HG03460 (cell line): ENCODE measurements at regions not wholly inside any gene's neighbourhood (a gene's known extent, or its start where the extent isn't known, plus 50 kb on each side); places are given as distances from the start of the nearest gene placed in this dataset.

Experiments
- ATAC-seq: cut with Tn5 transposase; IDR thresholded peaks from one replicate; pipeline ENCODE4 v1.9.1; 2021; ENCODE audit not compliant: unreplicated experiment

DNA sequence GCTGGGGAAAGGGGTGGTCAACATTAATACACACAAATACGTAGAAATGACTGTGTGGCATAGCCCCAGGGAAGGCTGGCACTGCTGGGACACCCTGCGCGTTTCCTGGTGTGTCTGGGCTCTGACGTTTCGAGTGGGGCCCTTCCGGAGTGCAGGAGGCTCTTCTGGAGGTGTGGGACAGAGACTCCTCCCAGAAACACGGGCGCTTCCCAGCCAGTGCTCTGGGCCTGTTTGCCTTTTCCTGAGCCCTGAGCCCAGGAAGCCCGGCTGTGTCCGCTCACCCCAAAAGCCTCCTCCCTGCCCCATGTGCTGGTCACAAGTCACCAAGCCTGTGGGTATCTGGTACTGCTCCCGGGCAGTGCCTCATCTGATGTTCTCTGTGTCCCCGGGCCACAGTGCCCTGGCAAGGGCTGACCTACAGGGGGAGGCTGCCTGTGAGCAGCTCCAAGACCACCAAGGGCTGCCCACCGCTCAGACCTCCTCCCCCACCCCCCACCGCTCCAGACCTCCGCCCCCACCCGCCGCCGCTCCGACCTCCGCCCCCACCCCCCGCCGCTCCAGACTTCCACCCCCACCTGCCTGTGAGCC is 1133.3 kb downstream of the BRD1 start:
- no peak for ATAC-seq

DNA sequence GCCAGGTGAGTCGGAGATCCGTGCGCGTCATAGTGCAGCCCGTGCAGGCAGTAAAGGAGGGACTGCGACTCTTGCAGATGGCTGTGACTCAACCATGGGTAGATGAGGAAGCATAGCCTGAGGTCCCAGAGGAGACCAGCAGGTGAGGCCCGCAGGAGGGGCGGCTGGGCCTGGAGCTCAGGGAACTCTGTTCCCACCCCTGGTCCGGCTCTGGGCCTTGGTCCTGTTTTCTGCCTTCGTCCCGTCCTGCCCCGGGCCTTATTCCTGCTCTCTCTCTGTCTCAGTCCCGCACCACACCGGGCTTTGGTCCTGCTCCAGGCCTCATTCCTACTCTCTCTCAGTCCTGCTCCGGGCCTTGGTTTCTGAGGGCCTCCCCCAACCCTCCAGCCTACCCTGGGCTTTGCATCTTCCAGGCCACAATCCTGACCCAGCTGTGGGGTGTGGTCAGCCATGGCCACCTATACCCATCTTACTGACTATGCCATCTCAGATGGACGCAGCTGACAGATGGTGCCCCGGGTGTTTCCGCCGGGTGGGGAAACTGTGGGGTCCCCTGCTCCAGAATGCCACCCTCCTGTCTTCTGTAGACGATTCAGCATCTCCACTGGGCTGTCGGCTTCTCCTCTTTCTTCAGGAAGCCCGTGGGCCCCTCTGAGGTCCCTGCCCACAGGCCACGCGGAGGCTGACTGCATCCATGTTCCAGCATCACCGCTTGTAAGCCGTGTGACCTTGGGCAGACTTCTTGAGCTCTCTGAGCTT is 1134.1 kb downstream of the BRD1 start:
- ATAC-seq, result no peak

DNA sequence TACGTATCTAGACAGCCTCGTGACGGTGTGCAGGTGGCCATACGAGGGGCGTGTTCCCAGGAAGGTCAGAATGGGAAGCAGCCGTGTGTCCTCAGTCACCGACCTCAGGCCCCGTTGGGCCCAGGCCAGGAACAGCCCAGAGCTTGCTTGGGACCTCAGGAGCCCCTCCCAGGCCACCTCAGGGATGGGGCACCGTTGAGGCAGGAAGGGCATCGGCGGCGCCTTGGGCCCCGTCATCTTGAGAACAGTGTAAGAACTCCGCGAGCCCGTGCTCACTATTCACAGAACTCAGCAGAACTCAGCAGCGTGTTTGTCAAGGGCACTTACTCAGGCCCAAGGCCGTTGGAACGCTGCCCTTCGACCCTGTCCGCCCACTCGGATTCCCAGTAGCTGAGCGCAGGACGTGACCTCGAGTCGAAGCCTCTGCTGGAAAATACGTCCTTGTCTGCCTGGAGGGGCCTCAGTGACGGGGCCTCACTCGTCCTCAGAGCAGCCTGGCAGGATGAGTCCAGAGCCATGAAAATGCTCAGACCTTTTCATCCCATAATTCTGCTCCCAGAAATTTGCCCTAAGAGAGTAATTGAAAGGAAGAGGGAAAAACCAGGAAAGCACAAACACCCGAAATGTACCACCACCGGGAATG is 1134.8 kb downstream of the BRD1 start:
- ATAC-seq, result no peak

DNA sequence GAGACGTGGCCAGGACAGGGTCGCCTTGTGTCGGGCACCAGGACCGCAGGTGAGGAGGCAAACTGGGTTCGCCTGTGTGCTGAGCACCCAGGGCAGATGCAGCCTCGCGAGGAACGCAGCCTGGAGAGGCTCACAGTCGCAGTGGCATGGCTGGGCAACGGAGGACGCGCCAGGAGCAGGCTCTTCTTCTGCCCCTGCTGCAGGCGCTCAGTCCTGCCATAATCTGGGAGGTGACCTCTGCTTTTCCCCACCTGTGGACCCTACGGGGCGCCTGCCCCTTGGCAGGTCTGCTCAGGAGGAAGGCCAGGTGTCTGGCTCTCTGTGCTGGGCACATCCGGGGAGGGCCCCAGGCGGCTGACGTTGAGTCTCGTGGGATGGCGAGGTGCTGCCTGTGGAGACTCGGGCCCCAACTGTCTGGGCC is 1136.2 kb downstream of the BRD1 start:
- ATAC-seq, result no peak

DNA sequence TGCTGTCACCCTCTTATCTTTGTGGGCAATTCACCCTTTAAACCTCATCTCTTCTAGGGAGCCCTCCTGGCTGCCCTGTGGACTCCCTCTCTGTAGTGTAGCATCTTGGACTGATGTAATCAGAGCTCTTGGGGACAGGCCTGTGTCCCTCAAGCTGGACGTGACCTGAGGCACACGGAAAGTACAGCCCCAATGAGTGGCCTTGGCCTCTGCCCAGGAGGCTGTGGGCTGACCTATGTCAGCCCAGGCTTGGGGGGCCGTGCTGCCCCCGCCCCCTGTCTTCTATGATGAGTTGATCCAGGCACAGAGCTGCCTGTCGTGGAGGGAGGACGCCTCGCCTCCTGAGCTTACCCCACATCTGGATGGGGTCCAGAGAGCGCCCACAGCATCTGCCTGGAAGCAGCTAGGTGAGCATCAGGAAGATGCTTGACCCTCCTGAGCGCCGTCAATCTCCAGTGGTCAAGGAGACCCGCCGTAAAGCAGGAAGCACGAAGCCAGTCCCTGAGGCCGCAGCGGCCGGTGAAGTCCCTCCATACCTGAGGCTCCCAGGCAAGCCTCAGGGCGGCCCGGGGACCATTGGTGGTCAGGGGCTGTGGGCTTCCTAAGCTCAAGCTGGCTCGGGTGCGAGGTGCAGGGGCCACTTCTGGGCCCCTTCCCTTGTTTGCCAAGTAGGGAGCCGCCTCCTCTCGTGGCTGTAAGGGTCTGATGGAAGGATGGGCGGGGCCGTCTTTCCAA is 1136.9 kb downstream of the BRD1 start:
- ATAC-seq, result no peak

DNA sequence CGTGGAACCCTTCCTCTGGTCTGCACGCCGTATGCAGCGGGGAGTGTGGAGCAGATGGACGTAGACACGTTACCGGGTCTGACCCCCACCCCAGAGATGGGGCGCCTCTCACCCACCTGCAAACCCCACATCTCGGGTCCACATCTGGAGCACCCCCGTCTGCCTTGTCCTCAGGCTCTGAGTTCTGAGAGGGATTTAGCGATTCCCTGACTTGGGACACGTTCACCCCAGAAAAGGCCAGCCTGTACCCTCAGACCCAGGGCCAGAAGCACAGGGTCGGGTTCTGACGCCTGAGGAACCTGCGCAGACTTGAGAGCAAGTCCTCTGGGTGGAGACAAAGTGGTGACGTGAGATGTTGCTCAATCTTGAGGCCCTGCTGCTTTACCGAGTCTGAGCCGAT is 1138.5 kb downstream of the BRD1 start:
- ATAC-seq, result no peak

DNA sequence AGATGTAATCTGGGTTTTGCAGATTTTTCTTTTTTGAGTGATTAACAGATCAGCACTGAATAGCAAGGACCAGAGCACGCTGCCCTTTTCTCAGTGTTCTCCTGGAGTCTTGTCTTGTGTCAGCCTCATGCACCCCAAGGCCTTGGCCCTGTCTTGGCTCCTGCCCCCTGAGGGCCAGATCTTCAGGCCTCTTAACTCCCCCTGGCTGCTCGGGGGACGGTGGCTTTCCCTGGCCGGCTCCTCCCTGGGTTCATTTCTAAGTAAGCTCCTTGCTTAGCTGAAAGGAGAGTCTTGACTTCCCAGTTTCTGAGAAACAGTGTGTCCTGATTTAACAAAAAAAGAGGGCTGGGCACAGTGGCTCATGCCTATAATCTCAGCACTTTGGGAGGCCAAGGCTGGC is 1139.3 kb downstream of the BRD1 start:
- no peak for ATAC-seq

DNA sequence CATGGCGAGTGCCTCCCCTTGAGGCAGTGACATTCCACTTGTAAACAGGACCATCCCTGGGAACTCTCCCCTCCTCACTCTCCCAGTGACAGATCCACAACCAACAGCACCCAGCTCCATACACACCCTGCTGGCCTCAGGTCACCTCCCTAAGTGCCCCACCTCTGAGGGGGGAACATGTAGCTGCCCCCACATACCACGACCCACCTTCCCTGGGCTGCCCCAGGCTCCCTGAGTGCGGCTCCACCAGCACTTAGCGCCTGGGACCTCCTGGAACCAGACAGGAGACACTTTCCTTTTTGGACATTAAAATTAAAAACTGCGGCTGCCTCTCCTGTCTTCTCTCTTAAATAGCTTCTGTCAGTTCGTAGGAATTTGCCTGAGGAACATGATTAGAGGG is 1140.1 kb downstream of the BRD1 start:
- ATAC-seq, result no peak

DNA sequence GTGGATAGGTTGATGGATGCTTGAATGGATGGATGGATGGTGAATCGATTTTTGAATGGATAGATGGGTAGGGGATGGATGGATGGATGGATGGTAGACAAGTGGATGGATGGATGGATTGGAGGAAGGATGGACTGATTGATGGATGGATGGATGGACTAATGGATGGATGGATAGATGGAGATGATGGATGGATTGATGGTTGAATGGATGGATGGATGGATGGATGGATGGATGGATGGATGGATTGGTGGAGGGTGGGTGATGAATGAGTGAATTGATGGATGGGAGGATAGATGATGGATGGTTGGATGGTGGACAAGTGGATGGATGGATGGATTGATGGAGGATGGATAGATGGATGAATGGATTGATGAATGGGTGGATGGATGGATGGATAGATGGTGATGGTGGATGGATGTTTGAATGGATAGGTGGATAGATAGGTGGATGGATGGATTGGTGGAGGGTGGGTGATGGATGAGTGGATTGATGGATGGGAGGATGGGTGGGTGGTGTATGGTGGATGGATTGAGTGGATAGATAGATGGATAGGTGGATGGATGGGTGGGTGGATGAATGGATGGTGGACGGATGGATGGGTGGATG is 1140.9 kb downstream of the BRD1 start:
- no peak for ATAC-seq

DNA sequence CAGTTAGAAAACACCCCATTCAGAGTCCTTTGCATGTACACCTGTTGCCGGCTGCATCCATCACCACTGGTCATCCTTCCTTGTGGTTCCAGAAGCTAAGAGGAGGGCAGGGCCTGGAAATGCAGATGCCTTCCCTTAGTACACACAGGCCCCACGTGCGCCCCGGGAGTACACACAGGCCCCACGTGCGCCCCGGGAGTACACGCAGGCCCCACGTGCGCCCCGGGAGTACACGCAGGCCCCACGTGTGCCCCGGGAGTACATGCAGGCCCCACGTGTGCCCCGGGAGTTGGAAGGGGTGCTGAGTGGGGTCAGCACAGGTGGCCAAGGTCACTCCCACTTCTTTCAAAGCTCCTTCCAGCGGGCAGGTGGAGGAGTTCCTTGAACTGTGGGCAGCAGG is 1141.9 kb downstream of the BRD1 start:
- no peak for ATAC-seq

DNA sequence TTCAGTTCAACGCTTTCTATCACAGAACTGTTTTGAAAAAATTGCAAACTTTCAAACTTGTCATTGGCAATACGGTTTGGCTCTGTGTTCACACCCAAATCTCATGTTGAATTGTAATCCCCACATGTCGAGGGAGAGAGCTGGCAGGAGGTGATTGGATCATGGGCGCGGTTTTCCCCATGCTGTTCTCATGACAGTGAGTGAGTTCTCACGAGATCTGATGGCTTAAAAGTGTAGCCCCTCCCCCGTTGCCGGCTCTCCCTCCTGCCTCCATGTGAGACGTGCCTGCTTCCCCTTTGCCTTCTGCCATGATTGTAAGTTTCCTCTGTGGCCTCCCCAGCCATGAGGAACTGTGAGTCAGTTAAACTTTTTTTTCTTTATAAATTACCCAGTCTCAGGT is 1144.0 kb downstream of the BRD1 start:
- no peak for ATAC-seq

DNA sequence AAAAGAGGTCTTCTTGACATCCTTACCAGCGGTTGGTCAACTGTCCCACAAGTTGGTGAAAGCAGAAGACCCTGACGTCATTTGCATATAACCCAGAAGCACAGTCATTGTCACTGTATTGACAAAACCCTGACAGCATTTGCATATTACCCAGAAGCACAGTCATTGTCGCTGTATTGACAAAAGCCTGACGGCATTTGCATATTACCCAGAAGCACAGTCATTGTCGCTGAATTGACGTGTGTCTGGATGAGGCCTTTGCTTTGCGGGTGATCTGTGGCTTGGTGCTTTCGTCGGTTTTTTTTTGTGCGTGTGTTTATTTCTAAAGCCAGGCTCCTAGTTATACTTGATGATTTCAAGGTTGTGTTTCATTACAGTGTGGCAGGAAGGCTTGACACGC is 1145.2 kb downstream of the BRD1 start:
- no peak for ATAC-seq

DNA sequence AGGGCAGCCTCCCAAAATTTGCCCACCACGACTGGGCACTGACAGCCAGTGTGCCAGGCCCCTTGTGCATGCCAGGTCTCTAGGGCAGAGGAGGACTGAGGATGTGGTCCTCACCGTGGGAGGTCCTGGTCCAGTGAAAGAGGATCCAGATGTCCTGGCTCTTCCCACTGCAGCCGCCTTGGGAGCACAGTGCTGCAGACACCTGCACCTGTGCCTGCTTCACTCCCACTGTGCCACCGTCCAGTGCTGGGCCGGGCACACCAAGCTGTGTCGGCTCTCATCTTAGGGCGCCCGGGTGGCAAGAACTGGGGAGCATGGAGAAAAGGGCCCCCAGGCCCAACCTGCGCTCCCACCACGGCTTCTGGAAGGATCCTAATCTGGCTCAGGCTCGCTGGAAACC is 1147.1 kb downstream of the BRD1 start:
- no peak for ATAC-seq

DNA sequence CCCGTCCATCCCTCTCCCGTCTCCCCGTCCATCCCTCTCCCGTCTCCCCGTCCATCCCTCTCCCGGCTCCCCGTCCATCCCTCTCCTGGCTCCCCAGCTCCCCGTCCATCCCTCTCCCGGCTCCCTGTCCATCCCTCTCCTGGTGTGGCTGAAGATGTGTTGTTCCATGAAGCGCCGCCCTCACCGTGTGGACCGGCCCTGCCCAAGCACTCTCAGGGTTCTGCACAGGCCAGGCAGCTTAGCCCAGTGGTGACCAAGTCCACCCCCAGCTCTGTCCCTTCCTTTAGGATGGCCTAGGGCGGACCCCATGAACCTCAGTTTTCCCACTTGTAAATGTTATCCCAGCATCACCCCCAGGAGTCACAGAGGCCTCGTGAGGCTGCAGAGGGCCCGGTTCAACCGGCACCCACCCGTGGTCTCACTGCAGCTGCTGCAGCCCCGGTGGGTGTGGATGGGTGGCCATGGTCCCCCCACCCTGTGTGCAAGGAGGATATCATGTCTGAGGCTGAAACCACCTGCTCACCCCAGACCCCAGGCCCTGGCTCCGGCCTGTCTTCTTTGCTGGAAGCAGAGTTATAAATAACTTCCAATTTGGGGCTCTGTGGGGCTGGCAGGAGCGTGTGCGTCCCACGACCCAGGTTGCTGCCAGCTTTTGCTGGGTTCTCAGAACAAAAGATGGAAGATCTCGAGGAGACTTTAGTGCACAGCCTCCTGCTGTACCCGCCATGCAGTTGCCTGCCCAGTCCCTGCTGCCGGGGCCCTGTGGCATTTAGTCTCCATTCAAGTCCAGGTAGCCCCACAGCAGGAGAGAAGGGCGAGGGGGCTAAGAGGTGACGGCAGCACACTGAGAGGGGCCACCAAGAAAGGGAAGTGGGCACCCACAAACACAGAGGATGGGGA is 1147.8 kb downstream of the BRD1 start:
- ATAC-seq, result no peak

DNA sequence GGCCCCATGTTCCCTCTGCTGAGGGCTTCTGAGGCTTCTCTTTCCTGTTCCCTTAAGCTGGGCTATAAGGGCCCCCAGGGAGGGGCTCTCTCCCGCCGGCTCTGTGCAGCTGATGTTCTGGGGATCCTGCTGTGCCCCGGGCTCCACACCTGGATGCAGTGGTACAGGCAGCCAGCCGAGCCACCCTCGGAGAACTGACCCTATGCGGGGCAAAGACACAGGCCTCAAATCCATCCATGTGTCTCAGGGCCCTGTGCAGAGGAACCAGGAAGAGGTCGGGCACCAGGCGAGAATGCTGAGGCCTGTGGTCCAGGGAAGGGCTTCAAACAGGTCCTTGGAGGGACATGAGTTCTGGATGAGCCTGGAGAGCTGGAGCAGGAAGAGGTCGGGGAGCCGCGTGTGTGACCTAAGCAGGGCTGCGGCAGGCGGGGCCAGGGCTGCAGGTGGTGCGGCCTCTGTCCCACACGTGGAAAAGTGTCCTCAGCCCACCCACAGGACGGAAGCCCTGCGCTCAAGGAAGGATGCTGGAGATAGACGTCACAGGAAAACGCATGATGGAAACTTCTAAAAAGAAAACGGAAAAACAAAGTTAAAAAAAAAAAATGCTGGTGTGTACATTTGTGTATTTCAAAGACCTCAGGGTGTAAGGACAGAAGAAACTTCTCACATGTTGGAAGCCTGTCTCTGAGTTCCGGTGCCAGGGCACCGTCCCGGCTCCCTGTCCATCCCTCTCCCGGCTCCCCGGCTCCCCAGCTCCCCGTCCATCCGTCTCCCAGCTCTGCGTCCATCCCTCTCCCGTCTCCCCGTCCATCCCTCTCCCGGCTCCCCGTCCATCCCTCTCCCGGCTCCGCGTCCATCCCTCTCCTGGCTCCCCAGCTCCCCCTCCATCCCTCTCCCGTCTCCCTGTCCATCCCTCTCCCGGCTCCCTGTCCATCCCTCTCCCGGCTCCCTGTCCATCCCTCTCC is 1149.2 kb downstream of the BRD1 start:
- ATAC-seq, result no peak

DNA sequence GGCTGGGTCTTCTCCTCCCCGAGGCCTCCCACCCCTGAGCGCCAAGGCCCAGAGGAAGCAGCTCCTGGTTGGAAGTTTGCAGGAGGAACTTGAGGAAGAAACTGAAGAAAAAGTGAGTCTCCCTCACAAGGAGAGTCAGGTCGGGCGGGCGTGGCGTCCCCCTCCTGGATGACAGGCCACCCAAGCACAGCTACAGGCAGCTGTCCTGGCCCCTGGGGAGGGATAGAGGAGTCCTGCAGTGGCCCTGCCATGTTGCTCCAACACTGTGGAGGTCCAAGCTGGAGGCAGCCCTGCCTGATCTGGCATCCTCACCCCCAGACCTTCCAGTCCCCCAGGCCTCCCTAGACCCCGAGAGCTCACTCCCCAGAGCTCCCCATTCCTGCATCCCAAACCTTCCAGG is 1150.1 kb downstream of the BRD1 start:
- ATAC-seq, result no peak

DNA sequence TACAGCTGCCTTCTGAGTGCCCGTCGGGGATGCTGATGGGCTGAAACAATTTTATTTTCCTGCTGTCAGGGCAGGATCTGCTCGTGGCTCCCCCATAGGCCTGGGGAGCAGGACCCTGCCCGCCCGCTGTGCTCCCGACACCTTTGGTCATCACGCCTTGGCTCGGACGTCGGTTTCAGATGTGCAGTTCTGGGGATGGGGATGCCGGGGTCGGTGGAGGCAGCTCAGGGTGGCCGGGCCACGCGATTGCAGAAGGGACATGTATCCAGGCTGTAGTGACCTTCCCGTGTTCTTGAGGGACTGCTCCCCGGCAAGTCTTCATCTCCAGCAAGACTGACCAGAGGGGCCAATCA is 1150.5 kb downstream of the BRD1 start:
- ATAC-seq, result no peak

DNA sequence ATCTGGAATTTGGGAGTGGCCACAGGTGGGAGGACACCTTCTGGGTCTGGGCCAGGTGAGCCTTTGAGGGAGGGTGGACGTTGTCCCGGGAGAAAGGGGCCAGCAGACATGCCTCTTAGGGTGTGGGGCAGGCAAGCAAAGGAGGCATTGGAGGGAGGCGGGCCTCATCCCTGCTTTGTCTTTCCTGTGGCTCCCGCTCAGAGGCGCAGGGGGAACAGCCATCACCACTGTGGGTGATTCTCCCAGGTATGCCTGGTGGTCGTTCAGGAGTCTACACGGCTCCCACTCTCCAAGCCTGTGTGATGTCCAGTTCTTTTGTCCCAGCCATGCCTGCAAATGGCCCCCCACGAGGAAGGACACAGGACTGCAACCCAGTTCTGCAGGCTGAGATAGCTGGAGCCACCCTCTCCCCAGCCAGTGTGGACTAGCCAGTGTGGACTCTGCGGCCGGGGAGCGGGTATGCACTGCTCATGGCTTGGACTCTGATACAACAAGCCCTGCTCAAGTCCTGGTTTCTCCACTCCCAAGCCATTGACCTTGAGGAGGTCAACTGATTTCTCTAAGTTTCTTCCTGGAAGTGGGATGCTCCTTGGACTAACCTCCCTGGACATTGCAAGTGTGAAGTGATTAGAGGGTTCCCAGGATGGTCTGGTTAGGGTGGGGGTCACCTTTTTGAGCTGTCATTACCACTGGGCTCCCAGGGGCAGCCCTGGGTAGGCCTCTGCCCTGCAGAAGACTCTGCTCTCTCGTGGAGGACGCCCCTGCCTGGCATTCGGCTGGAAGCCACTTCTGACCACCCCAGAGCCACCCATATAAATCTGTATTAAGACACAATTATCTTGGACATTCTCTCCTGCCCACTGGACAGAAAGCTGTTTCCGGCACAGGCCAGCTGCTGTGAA is 1151.2 kb downstream of the BRD1 start:
- no peak for ATAC-seq

DNA sequence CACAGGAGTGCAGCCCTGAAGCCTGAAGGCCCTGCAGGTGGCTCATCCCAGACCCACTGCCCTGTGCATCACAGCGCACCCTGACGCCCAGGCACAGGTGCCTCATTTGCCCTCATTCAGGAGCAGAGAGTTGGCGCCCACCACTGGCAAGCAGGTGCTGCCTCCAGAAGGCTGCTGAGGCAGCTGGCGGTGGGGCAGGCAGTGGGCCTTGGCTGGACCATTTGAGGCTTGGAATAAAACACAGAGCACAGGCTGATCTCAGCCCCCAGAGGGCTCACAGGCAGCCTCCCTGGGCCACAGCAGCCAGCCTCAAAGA is 1151.9 kb downstream of the BRD1 start:
- ATAC-seq, result no peak
